ENCODE measurements at regions not wholly inside any gene's neighbourhood (a gene's known extent, or its start where the extent isn't known, plus 50 kb on each side); places are given as distances from the start of the nearest gene placed in this dataset.

- no peak for DNase-seq (ENCODE audit: low read depth in 3 of 3, low spot score in 2 of 3)
Observed at GRCh38 chrX:43005561-43005960, 227.6 kb upstream of the PPP1R2C start.

GRCh38 chrX:43008356-43008755 lies 230.4 kb upstream of the PPP1R2C start:
- DNase-seq (ENCODE audit: low read depth in 3 of 3, low spot score in 2 of 3): no peak

GRCh38 chrX:43016021-43016420 lies 238.1 kb upstream of the PPP1R2C start:
- no peak for DNase-seq (ENCODE audit: low read depth in 3 of 3, low spot score in 2 of 3)

- DNase-seq (ENCODE audit: low read depth in 3 of 3, low spot score in 2 of 3): no peak
Observed at GRCh38 chrX:43018031-43018430, 240.1 kb upstream of the PPP1R2C start.

- DNase-seq (ENCODE audit: low read depth in 3 of 3, low spot score in 2 of 3): no peak
Observed at GRCh38 chrX:43019021-43019420, 241.1 kb upstream of the PPP1R2C start.

- DNase-seq (ENCODE audit: low read depth in 3 of 3, low spot score in 2 of 3): no peak
Observed at GRCh38 chrX:43025806-43026315, 247.9 kb upstream of the PPP1R2C start.

- DNase-seq (ENCODE audit: low read depth in 3 of 3, low spot score in 2 of 3): no peak
Observed at GRCh38 chrX:43064096-43064495, 286.1 kb upstream of the PPP1R2C start.

GRCh38 chrX:43065978-43066377 lies 288.0 kb upstream of the PPP1R2C start:
- no peak for DNase-seq (ENCODE audit: low read depth in 3 of 3, low spot score in 2 of 3)

- no peak for DNase-seq (ENCODE audit: low read depth in 3 of 3, low spot score in 2 of 3)
Observed at GRCh38 chrX:43068639-43069038, 290.7 kb upstream of the PPP1R2C start.

GRCh38 chrX:43083016-43083415 lies 305.1 kb upstream of the PPP1R2C start:
- no peak for DNase-seq (ENCODE audit: low read depth in 3 of 3, low spot score in 2 of 3)

GRCh38 chrX:43087830-43088229 lies 309.9 kb upstream of the PPP1R2C start:
- no peak for DNase-seq (ENCODE audit: low read depth in 3 of 3, low spot score in 2 of 3)

- DNase-seq (ENCODE audit: low read depth in 3 of 3, low spot score in 2 of 3): no peak
Observed at GRCh38 chrX:43096830-43097229, 318.9 kb upstream of the PPP1R2C start.

GRCh38 chrX:43106009-43106408 lies 328.0 kb upstream of the PPP1R2C start:
- no peak for DNase-seq (ENCODE audit: low read depth in 3 of 3, low spot score in 2 of 3)

GRCh38 chrX:43108828-43109227 lies 330.9 kb upstream of the PPP1R2C start:
- no peak for DNase-seq (ENCODE audit: low read depth in 3 of 3, low spot score in 2 of 3)

GRCh38 chrX:43121637-43122036 lies 343.7 kb upstream of the PPP1R2C start:
- no peak for DNase-seq (ENCODE audit: low read depth in 3 of 3, low spot score in 2 of 3)

GRCh38 chrX:43139645-43140044 lies 361.7 kb upstream of the PPP1R2C start:
- no peak for DNase-seq (ENCODE audit: low read depth in 3 of 3, low spot score in 2 of 3)

GRCh38 chrX:43140582-43140981 lies 362.6 kb upstream of the PPP1R2C start:
- DNase-seq (ENCODE audit: low read depth in 3 of 3, low spot score in 2 of 3): no peak

- no peak for DNase-seq (ENCODE audit: low read depth in 3 of 3, low spot score in 2 of 3)
Observed at GRCh38 chrX:43141885-43142284, 363.9 kb upstream of the PPP1R2C start.

- DNase-seq (ENCODE audit: low read depth in 3 of 3, low spot score in 2 of 3): no peak
Observed at GRCh38 chrX:43148305-43148704, 370.3 kb upstream of the PPP1R2C start.

- DNase-seq (ENCODE audit: low read depth in 3 of 3, low spot score in 2 of 3): no peak
Observed at GRCh38 chrX:43165343-43165920, 387.5 kb upstream of the PPP1R2C start.

- no peak for DNase-seq (ENCODE audit: low read depth in 3 of 3, low spot score in 2 of 3)
Observed at GRCh38 chrX:43166874-43167273, 388.9 kb upstream of the PPP1R2C start.

- DNase-seq (ENCODE audit: low read depth in 3 of 3, low spot score in 2 of 3): no peak
Observed at GRCh38 chrX:43175434-43175833, 397.5 kb upstream of the PPP1R2C start.

GRCh38 chrX:43176686-43177085 lies 398.7 kb upstream of the PPP1R2C start:
- DNase-seq (ENCODE audit: low read depth in 3 of 3, low spot score in 2 of 3): no peak

All from right renal cortex interstitium (tissue), 3 donors.